ENCODE measurements at regions not wholly inside any gene's neighbourhood (a gene's known extent, or its start where the extent isn't known, plus 50 kb on each side); places are given as distances from the start of the nearest gene placed in this dataset.

DNA sequence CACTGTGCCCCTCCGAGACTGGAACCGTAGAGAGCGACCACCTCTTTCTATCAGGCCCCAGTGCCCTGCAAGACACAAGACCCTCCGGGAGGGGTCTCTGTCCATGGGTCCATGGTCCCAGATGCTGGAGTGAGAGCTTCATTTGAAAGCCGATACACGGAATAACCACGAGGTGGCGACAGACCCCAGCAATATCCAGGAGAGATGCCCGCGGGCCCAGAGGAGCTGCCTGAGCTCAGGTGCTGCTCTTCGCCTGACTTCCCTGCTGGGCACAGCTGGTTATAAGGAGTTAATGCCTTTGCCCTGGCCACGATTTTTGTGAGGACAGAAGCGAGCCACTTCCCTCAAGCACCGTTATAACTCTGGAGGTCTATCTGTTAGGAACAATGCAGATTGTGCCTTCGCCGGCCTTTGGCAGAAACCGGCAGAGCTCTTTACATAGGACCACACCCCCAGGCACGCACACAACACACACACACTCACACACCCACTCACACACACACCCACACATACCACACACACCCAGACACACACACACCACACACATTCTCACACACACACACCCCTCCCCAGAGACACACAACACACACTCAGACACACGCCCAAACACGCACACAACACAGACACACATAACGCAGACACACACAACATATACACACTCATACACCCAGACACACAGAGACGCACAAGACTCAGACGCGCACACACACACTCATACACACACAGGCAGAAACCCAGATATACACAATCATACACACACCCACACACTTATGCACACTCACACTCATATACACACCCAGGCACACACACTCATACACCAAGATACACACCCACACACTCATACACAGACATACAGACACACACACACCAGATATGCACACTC lies 436.4 kb downstream of the SOX9 start:
- Histone ChIP-seq H3K36me3 (ENCODE audit: control insufficient read depth, insufficient read depth, low read length) (no peaks in the 10 kb centered on the region), H3K4me1 (no peaks in the 10 kb centered on the region), H3K4me3 (ENCODE audit: low read depth, low read length) (no peak overlapping the region), H3K9me3 (no peaks in the 10 kb centered on the region), H3K27me3 (replicated peaks; ENCODE audit: control insufficient read depth, insufficient read depth, low read length) (no peaks in the 10 kb centered on the region)
- POLR2A ChIA-PET: interaction anchor here (0.6 to 1.1 kb wide), 3 partner anchors 33 to 61 kb away, joined by 3 to 5 read pairs (median 4); no protein-coding TSS in a partner anchor
- TF ChIP-seq, protein P1, sequence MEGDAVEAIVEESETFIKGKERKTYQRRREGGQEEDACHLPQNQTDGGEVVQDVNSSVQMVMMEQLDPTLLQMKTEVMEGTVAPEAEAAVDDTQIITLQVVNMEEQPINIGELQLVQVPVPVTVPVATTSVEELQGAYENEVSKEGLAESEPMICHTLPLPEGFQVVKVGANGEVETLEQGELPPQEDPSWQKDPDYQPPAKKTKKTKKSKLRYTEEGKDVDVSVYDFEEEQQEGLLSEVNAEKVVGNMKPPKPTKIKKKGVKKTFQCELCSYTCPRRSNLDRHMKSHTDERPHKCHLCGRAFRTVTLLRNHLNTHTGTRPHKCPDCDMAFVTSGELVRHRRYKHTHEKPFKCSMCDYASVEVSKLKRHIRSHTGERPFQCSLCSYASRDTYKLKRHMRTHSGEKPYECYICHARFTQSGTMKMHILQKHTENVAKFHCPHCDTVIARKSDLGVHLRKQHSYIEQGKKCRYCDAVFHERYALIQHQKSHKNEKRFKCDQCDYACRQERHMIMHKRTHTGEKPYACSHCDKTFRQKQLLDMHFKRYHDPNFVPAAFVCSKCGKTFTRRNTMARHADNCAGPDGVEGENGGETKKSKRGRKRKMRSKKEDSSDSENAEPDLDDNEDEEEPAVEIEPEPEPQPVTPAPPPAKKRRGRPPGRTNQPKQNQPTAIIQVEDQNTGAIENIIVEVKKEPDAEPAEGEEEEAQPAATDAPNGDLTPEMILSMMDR (IDR thresholded peaks at IDR 0.05; ENCODE audit: insufficient read depth in 1 of 2, low read depth in 1 of 2, low read length in 1 of 2, severe bottlenecking in 1 of 2, unreplicated experiment in 1 of 2): peak; percentile 82 to 90
- no peaks in the 10 kb centered on the region for H3K27me3 Mint-ChIP-seq (ENCODE audit: insufficient read depth, unreplicated experiment)
- intact Hi-C loops (cut with micrococcal nuclease; ENCODE audit: unreplicated experiment): no loop called here
- TSS peak; percentile 28 for BruUV-seq (replicated peaks)
- H3K27ac Mint-ChIP-seq (ENCODE audit: unreplicated experiment): no peak overlapping the region
- no peaks in the 10 kb centered on the region for H3K4me1 Mint-ChIP-seq (ENCODE audit: low read depth, unreplicated experiment)
- H3K36me3 Mint-ChIP-seq (ENCODE audit: insufficient read depth, unreplicated experiment): no peaks in the 10 kb centered on the region
- DNase-seq: peak; percentile 75 to 82
- H3K4me3 Mint-ChIP-seq (ENCODE audit: unreplicated experiment): no peak overlapping the region
- no peaks in the 10 kb centered on the region for H3K9me3 Mint-ChIP-seq (ENCODE audit: unreplicated experiment)
- CTCF ChIA-PET: interaction anchor here (0.6 to 1.7 kb wide), 55 partner anchors 8 to 1790 kb away, joined by 3 to 42 read pairs (median 4); partner anchors contain the start of genes SLC39A11, SOX9 and SSTR2

DNA sequence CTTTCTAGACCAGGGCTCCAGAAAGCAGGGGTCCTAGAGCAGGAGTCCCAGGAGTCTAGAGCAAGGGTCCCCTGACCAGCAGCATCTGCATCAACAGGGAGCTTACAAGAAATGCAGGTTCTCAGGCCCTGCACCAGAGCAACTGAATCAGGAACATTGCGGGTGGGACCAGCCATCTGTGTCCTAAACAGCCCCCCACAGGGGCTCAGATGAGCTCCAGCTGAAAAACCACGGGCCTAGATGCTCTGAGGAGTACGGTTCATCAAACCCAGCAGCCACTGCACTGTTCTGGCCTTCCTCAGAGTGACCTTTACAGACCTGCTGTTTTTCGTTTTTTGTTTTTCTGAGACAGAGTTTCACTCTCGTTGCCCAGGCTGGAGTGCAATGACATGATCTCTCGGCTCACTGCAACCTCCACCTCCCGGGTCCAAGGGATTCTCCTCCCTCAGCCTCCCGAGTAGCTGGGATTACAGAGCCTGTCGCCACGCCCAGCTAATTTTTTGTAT lies 438.2 kb downstream of the SOX9 start:
- TF ChIP-seq, protein P1 (IDR thresholded peaks at IDR 0.05; ENCODE audit: insufficient read depth in 1 of 2, low read depth in 1 of 2, low read length in 1 of 2, severe bottlenecking in 1 of 2, unreplicated experiment in 1 of 2): no peak
- Mint-ChIP-seq H3K36me3 (ENCODE audit: insufficient read depth, unreplicated experiment) (peaks cover 3% of the 10 kb centered on the region), H3K27ac (ENCODE audit: unreplicated experiment) (no peak overlapping the region), H3K27me3 (ENCODE audit: insufficient read depth, unreplicated experiment) (no peaks in the 10 kb centered on the region), H3K4me3 (ENCODE audit: unreplicated experiment) (no peak overlapping the region), H3K9me3 (ENCODE audit: unreplicated experiment) (no peaks in the 10 kb centered on the region), H3K4me1 (ENCODE audit: low read depth, unreplicated experiment) (no peaks in the 10 kb centered on the region)
- BruUV-seq (replicated peaks): no TSS peak
- Histone ChIP-seq H3K27me3 (replicated peaks; ENCODE audit: control insufficient read depth, insufficient read depth, low read length) (no peaks in the 10 kb centered on the region), H3K4me3 (ENCODE audit: low read depth, low read length) (no peak overlapping the region), H3K36me3 (ENCODE audit: control insufficient read depth, insufficient read depth, low read length) (no peaks in the 10 kb centered on the region), H3K9me3 (no peaks in the 10 kb centered on the region), H3K4me1 (no peaks in the 10 kb centered on the region)
- intact Hi-C loops (cut with micrococcal nuclease; ENCODE audit: unreplicated experiment): no loop called here
- no peak for DNase-seq
- CTCF ChIA-PET: interaction anchor here (0.7 to 1.6 kb wide), 5 partner anchors 20 to 167 kb away, joined by 3 to 9 read pairs (median 7); no protein-coding TSS in a partner anchor
- POLR2A ChIA-PET: interaction anchor here (1.1 kb wide), 1 partner anchor 157 kb away, joined by 4 read pairs; no protein-coding TSS in a partner anchor

All from Caco-2 (cell line).